Body of pancreas (tissue), 4 donors: ENCODE measurements at regions not wholly inside any gene's neighbourhood (a gene's known extent, or its start where the extent isn't known, plus 50 kb on each side); places are given as distances from the start of the nearest gene placed in this dataset.

ENCODE experiments used
- POLR2A ChIP-seq, 3 donors: fragments of 450-650 bp; IDR thresholded peaks; one replicate each; pipeline ENCODE4 v1.6.1; 2016; ENCODE audit warnings: antibody characterized with exemption in 3 of 3, mild to moderate bottlenecking in 2 of 3
- TF ChIP-seq, protein P1 (sequence below), 7 experiments: fragments of 450-650 bp in 4 of 7; fragments of 200-600 bp in 3 of 7; sonication (generic) in 3 of 7; IDR thresholded peaks; one replicate each; pipeline ENCODE4 v1.5.1; 2016 to 2019; ENCODE audit warnings: antibody characterized with exemption in 7 of 7

DNA sequence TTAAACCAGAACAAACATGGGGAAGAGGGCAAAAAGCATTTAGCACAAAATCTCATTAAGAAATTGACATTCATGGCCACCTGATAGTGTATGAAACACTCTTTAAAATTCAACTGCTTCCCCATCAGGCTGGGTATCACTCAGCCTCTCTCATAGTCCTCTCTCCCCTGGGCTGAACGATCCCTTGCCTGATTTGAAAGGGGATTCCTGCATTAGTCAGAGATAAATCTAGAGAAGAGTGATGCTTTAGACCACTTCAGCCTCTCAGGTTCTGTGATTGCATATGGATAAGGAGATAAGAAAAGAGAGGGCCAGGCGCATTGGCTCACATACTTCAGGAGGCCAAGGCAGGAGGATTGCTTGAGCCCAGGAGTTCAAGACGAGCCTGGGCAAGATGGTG is 280.0 kb downstream of the SOX9 start:
- TF ChIP-seq, protein P1, sequence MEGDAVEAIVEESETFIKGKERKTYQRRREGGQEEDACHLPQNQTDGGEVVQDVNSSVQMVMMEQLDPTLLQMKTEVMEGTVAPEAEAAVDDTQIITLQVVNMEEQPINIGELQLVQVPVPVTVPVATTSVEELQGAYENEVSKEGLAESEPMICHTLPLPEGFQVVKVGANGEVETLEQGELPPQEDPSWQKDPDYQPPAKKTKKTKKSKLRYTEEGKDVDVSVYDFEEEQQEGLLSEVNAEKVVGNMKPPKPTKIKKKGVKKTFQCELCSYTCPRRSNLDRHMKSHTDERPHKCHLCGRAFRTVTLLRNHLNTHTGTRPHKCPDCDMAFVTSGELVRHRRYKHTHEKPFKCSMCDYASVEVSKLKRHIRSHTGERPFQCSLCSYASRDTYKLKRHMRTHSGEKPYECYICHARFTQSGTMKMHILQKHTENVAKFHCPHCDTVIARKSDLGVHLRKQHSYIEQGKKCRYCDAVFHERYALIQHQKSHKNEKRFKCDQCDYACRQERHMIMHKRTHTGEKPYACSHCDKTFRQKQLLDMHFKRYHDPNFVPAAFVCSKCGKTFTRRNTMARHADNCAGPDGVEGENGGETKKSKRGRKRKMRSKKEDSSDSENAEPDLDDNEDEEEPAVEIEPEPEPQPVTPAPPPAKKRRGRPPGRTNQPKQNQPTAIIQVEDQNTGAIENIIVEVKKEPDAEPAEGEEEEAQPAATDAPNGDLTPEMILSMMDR (IDR thresholded peaks at IDR 0.05): no peak
- no peak for TF ChIP-seq POLR2A (IDR thresholded peaks at IDR 0.05)
